HCT116 (cell line): ENCODE measurements at regions not wholly inside any gene's neighbourhood (a gene's known extent, or its start where the extent isn't known, plus 50 kb on each side); places are given as distances from the start of the nearest gene placed in this dataset.

Source experiments
- ATAC-seq: fragments of 200-7000 bp; cut with Tn5 transposase; 2 replicates; pipeline ENCODE4 v1.9.1; 2020; ENCODE audit warnings: mild to moderate bottlenecking, moderate library complexity
- BruUV-seq: library from RNA; stranded (reverse); fragments of 400-500 nt; replicated peaks from 2 replicates; lab custom pipeline; 2021; lab: Mats Ljungman, UMichigan
- CTCF ChIA-PET: fragments of 300-600 bp; sonication (Branson Sonifier 250); formaldehyde crosslinking; loops from one replicate; lab custom pipeline; 2021; ENCODE audit warnings: antibody characterized with exemption; lab: Charles Lee
- POLR2A ChIA-PET: fragments of 300-600, 350-600 bp; sonication (Branson Sonifier 250); formaldehyde crosslinking; loops from one replicate; lab custom pipeline; 2021; ENCODE audit warnings: antibody characterized with exemption; lab: Charles Lee
- RAD21 ChIA-PET, 2 experiments: fragments of 300-600 bp; sonication (Branson Sonifier 250); formaldehyde crosslinking; loops; one replicate each; lab custom pipeline; 2023; ENCODE audit warnings: low total read pairs in 2 of 2; ENCODE audit not compliant: uncharacterized antibody in 2 of 2, unreplicated experiment in 2 of 2, low non-redundant PET in 1 of 2; lab: Charles Lee
- DNase-seq: peaks from one replicate; pipeline ENCODE4 v3.0.0-alpha.2; 2010; ENCODE audit warnings: low read depth, low spot score
- H2AFZ ChIP-seq: fragments of 200-600 bp; shearing (Covaris generic), sonication (generic); 2 replicates; pipeline ENCODE4 v1.6.1; 2017; ENCODE audit warnings: low read depth, mixed run types, mixed read lengths, antibody characterized with exemption, low read length; ENCODE audit not compliant: poor library complexity, severe bottlenecking
- H3K27ac ChIP-seq: 2 replicates; pipeline ENCODE4 v1.5.1; 2012; ENCODE audit warnings: low read depth, low read length
- H3K27me3 ChIP-seq: fragments of 200-600 bp; sonication (generic); 2 replicates; pipeline ENCODE4 v1.6.1; 2016; ENCODE audit warnings: mixed run types, low read length, mixed read lengths; ENCODE audit not compliant: insufficient read depth
- H3K36me3 ChIP-seq, 2 experiments: fragments of 200-500 bp in 1 of 2; fragments of 200-600 bp in 1 of 2; sonication (Bioruptor generic) in 1 of 2; sonication (generic) in 1 of 2; 2 replicates each; pipeline versions ENCODE4 v1.5.1 to v1.6.1; 2014 to 2016; ENCODE audit warnings: low read length in 2 of 2, inconsistent platforms in 1 of 2, mixed read lengths in 1 of 2, mixed run types in 1 of 2; ENCODE audit not compliant: insufficient read depth in 2 of 2, control insufficient read depth in 1 of 2
- H3K4me1 ChIP-seq, 2 experiments: fragments of 200-600 bp in 1 of 2; sonication (generic) in 1 of 2; 2 replicates each; pipeline versions ENCODE4 v1.5.1 to v1.6.1; 2012 to 2017; ENCODE audit warnings: low read length in 2 of 2, inconsistent platforms in 1 of 2, mild to moderate bottlenecking in 1 of 2, mixed read lengths in 1 of 2, mixed run types in 1 of 2, moderate library complexity in 1 of 2; ENCODE audit not compliant: insufficient read depth in 2 of 2, control insufficient read depth in 1 of 2
- H3K4me2 ChIP-seq: fragments of 200-600 bp; sonication (generic); 2 replicates; pipeline ENCODE4 v1.6.1; 2017; ENCODE audit warnings: mixed run types, low read length, mixed read lengths
- H3K4me3 ChIP-seq, 2 experiments: fragments of 200-600 bp in 1 of 2; sonication (generic) in 1 of 2; replicated peaks in 1 of 2; 2 replicates each; pipeline ENCODE4 v1.5.1; 2011 to 2016; ENCODE audit warnings: low read length in 2 of 2, control low read depth in 1 of 2, low read depth in 1 of 2, mild to moderate bottlenecking in 1 of 2, mixed read lengths in 1 of 2, mixed run types in 1 of 2
- H3K79me2 ChIP-seq: fragments of 200-600 bp; sonication (generic); 2 replicates; pipeline ENCODE4 v1.6.1; 2017; ENCODE audit warnings: mild to moderate bottlenecking, mixed run types, low read length, moderate library complexity, mixed read lengths; ENCODE audit not compliant: insufficient read depth
- H3K9ac ChIP-seq: fragments of 200-600 bp; sonication (generic); 2 replicates; pipeline ENCODE4 v1.6.1; 2016; ENCODE audit warnings: low read length, mixed read lengths
- H3K9me2 ChIP-seq: fragments of 200-600 bp; sonication (generic), shearing (Covaris generic); 2 replicates; pipeline ENCODE4 v1.6.1; 2017; ENCODE audit warnings: mixed run types, mild to moderate bottlenecking, moderate library complexity; ENCODE audit not compliant: insufficient read depth
- H3K9me3 ChIP-seq, 2 experiments: fragments of 200-500 bp in 1 of 2; fragments of 200-600 bp in 1 of 2; sonication (Bioruptor generic) in 1 of 2; sonication (generic) in 1 of 2; 2 replicates each; pipeline ENCODE4 v1.6.1; 2014 to 2017; ENCODE audit warnings: low read length in 2 of 2, mixed read lengths in 2 of 2, inconsistent platforms in 1 of 2, low read depth in 1 of 2, mild to moderate bottlenecking in 1 of 2, mixed run types in 1 of 2, moderate library complexity in 1 of 2; ENCODE audit not compliant: control insufficient read depth in 1 of 2, insufficient read depth in 1 of 2
- H4K20me1 ChIP-seq: fragments of 200-600 bp; sonication (generic), shearing (Covaris generic); 2 replicates; pipeline ENCODE4 v1.6.1; 2017; ENCODE audit warnings: mixed run types, mild to moderate bottlenecking, moderate library complexity; ENCODE audit not compliant: insufficient read depth
- CEBPB ChIP-seq: IDR thresholded peaks from 2 replicates; pipeline ENCODE4 v1.6.1; 2012; ENCODE audit warnings: low read depth
- EGR1 ChIP-seq: IDR thresholded peaks from 2 replicates; pipeline ENCODE4 v1.6.1; 2012; ENCODE audit warnings: low read depth
- EZH2phosphoT487 ChIP-seq: fragments of 200-600 bp; IDR thresholded peaks from 2 replicates; pipeline ENCODE4 v1.6.1; 2018; ENCODE audit warnings: antibody characterized with exemption, borderline replicate concordance
- FOSL1 ChIP-seq: IDR thresholded peaks from 2 replicates; pipeline ENCODE4 v1.6.1; 2012; ENCODE audit warnings: low read depth
- POLR2A ChIP-seq: IDR thresholded peaks from 2 replicates; pipeline ENCODE4 v1.7.0; 2011; ENCODE audit warnings: borderline replicate concordance; ENCODE audit not compliant: insufficient read depth, insufficient read length; ENCODE audit errors: extremely low read depth
- RAD21 ChIP-seq: IDR thresholded peaks from 2 replicates; pipeline ENCODE4 v1.6.1; 2012; ENCODE audit warnings: low read depth, mild to moderate bottlenecking
- SIN3A ChIP-seq: IDR thresholded peaks from 2 replicates; pipeline ENCODE4 v1.6.1; 2012; ENCODE audit warnings: low read depth
- SRF ChIP-seq: IDR thresholded peaks from 2 replicates; pipeline ENCODE4 v1.6.1; 2012; ENCODE audit warnings: low read depth
- YY1 ChIP-seq: IDR thresholded peaks from 2 replicates; pipeline ENCODE4 v1.6.1; 2011; ENCODE audit warnings: low read length, low read depth, moderate library complexity, mild to moderate bottlenecking; ENCODE audit not compliant: insufficient replicate concordance; ENCODE audit errors: extremely low read depth
- intact Hi-C: fragments of 100-400 bp; cut with micrococcal nuclease; formaldehyde crosslinking; loops from 2 replicates; pipeline ENCODE4 v1.10.0; 2022
- TF ChIP-seq, protein P1 (sequence below): IDR thresholded peaks from 2 replicates; pipeline ENCODE4 v1.6.1; 2012; ENCODE audit warnings: low read depth
- TF ChIP-seq, protein P2 (sequence below), 3 experiments: fragments of 200-600 bp in 1 of 3; sonication (generic) in 1 of 3; IDR thresholded peaks in 2 of 3; conservative IDR thresholded peaks in 1 of 3; 2 replicates each; pipeline ENCODE4 v1.5.1; 2012 to 2017; ENCODE audit warnings: low read depth in 2 of 3, low read length in 2 of 3, antibody characterized with exemption in 1 of 3, borderline replicate concordance in 1 of 3, control low read depth in 1 of 3, mild to moderate bottlenecking in 1 of 3, mixed read lengths in 1 of 3, mixed run types in 1 of 3, moderate library complexity in 1 of 3; ENCODE audit not compliant: insufficient read depth in 1 of 3
- TF ChIP-seq, protein P3 (sequence below): IDR thresholded peaks from 2 replicates; pipeline ENCODE4 v1.6.1; 2012
- TF ChIP-seq, protein P4 (sequence below): IDR thresholded peaks from 2 replicates; pipeline ENCODE4 v1.6.1; 2012

DNA sequence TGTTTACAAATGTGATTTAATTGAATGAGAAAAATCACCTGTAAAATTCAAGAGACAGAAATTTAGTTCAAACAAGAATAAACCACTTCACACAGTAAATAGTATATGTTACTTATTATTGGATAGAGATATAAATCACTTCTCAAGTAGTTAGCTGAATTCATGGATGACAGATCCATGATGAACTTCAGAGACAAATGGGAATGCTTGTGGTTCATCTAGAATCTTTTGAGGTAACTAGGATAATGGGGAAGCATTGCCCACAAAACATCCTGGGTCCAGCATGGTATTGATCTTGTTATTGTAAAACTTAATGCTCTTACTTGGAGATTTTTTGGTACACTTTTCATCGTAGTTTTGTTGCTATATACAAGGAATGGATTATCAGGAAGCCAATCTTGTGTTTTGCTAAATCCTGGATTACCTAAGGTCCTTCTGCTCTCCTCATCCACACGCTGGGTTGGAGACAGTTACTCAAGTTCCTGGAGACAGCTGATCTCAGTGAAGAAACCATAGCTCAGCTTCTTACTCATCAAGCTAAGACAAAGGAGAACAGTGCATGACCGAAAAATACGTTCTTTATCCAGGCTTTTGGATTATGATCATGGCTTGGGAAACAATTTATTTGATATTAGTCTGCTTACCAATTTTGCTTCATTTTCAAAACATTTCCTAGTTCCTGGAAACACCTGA is 142.5 kb upstream of the PREP start (continued):
- TF ChIP-seq, protein P1, sequence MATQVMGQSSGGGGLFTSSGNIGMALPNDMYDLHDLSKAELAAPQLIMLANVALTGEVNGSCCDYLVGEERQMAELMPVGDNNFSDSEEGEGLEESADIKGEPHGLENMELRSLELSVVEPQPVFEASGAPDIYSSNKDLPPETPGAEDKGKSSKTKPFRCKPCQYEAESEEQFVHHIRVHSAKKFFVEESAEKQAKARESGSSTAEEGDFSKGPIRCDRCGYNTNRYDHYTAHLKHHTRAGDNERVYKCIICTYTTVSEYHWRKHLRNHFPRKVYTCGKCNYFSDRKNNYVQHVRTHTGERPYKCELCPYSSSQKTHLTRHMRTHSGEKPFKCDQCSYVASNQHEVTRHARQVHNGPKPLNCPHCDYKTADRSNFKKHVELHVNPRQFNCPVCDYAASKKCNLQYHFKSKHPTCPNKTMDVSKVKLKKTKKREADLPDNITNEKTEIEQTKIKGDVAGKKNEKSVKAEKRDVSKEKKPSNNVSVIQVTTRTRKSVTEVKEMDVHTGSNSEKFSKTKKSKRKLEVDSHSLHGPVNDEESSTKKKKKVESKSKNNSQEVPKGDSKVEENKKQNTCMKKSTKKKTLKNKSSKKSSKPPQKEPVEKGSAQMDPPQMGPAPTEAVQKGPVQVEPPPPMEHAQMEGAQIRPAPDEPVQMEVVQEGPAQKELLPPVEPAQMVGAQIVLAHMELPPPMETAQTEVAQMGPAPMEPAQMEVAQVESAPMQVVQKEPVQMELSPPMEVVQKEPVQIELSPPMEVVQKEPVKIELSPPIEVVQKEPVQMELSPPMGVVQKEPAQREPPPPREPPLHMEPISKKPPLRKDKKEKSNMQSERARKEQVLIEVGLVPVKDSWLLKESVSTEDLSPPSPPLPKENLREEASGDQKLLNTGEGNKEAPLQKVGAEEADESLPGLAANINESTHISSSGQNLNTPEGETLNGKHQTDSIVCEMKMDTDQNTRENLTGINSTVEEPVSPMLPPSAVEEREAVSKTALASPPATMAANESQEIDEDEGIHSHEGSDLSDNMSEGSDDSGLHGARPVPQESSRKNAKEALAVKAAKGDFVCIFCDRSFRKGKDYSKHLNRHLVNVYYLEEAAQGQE, result no peak
- no peak for TF ChIP-seq RAD21

DNA sequence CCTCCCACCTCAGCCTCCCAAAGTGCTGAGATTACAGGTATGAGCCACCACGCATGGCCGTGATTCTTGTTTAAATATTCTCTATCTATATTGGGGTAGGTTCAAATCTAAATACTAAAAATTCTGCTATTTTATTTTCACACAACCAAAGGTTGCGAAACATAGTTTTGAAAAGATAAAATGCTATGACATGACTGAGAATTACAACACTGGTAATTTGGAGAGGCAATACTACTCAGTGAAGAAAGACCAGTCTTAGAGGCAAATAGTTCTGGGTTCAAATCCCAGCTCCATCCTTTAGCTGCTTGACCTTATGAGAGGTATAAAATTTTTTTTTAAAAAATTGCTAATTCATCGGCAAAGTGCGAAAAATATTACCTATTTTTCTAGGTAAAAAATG is 137.0 kb upstream of the PREP start:
- BruUV-seq, result no TSS peak
- TF ChIP-seq SRF (no peak), YY1 (no peak), FOSL1 (no peak), SIN3A (no peak), CEBPB (no peak), RAD21 (no peak), POLR2A (no peak), EZH2phosphoT487 (no peak), EGR1 (no peak)
- TF ChIP-seq, protein P2, sequence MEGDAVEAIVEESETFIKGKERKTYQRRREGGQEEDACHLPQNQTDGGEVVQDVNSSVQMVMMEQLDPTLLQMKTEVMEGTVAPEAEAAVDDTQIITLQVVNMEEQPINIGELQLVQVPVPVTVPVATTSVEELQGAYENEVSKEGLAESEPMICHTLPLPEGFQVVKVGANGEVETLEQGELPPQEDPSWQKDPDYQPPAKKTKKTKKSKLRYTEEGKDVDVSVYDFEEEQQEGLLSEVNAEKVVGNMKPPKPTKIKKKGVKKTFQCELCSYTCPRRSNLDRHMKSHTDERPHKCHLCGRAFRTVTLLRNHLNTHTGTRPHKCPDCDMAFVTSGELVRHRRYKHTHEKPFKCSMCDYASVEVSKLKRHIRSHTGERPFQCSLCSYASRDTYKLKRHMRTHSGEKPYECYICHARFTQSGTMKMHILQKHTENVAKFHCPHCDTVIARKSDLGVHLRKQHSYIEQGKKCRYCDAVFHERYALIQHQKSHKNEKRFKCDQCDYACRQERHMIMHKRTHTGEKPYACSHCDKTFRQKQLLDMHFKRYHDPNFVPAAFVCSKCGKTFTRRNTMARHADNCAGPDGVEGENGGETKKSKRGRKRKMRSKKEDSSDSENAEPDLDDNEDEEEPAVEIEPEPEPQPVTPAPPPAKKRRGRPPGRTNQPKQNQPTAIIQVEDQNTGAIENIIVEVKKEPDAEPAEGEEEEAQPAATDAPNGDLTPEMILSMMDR (IDR thresholded peaks at IDR 0.05 in 2 of 3, conservative IDR thresholded peaks at IDR 0.05 in 1 of 3; ENCODE audit: borderline replicate concordance in 1 of 3, insufficient read depth in 1 of 3, low read depth in 2 of 3, low read length in 2 of 3), result no peak
- TF ChIP-seq, protein P1, result no peak
- TF ChIP-seq, protein P3, sequence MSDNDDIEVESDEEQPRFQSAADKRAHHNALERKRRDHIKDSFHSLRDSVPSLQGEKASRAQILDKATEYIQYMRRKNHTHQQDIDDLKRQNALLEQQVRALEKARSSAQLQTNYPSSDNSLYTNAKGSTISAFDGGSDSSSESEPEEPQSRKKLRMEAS, result no peak
- TF ChIP-seq, protein P4, sequence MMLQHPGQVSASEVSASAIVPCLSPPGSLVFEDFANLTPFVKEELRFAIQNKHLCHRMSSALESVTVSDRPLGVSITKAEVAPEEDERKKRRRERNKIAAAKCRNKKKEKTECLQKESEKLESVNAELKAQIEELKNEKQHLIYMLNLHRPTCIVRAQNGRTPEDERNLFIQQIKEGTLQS, result no peak

More for the DNA sequence above, 137.0 kb upstream of the PREP start:
- intact Hi-C loops, result no loop called here
- H3K79me2 ChIP-seq, result no peaks in the 10 kb centered on the region
- no peaks in the 10 kb centered on the region for H3K4me1 ChIP-seq
- H3K27ac ChIP-seq, result no peak overlapping the region
- ChIA-PET RAD21 (no interaction called here), CTCF (no interaction called here), POLR2A (no interaction called here)
- no peak overlapping the region for H3K4me2 ChIP-seq
- H3K27me3 ChIP-seq, result no peaks in the 10 kb centered on the region
- H3K36me3 ChIP-seq, result no peaks in the 10 kb centered on the region
- H3K9ac ChIP-seq, result no peak overlapping the region
- H3K9me2 ChIP-seq, result no peaks in the 10 kb centered on the region
- no peak for DNase-seq
- no peak overlapping the region for H2AFZ ChIP-seq
- no peak for ATAC-seq
- no peaks in the 10 kb centered on the region for H3K9me3 ChIP-seq
- no peaks in the 10 kb centered on the region for H4K20me1 ChIP-seq
- H3K4me3 ChIP-seq, result no peak overlapping the region
